HCEC 1CT (cell line): ENCODE measurements at regions not wholly inside any gene's neighbourhood (a gene's known extent, or its start where the extent isn't known, plus 50 kb on each side); places are given as distances from the start of the nearest gene placed in this dataset.
"Not testable (repeated sequence)": the region's sequence is repeated elsewhere in the genome, so short reads cannot be mapped to it uniquely, and the experiment has no call there.

Experiments
- DNase-seq: peaks from one replicate; pipeline ENCODE4 v3.0.0-alpha.2; 2017

- no peak for DNase-seq
Observed at GRCh38 chr1:80566123-80566522, 1234.6 kb upstream of the ADGRL2 start.

- DNase-seq: no peak
Observed at GRCh38 chr1:80565406-80565805, 1235.3 kb upstream of the ADGRL2 start.

GRCh38 chr1:80542231-80542630 lies 1258.5 kb upstream of the ADGRL2 start:
- DNase-seq: peak; percentile 60

- DNase-seq: peak; percentile 10
Observed at GRCh38 chr1:80540596-80540995, 1260.1 kb upstream of the ADGRL2 start.

- no peak for DNase-seq
Observed at GRCh38 chr1:80540149-80540548, 1260.6 kb upstream of the ADGRL2 start.

GRCh38 chr1:80539298-80539697 lies 1261.4 kb upstream of the ADGRL2 start:
- DNase-seq: not testable (repeated sequence)

GRCh38 chr1:80536461-80536860 lies 1264.3 kb upstream of the ADGRL2 start:
- DNase-seq: no peak

- no peak for DNase-seq
Observed at GRCh38 chr1:80535466-80535865, 1265.3 kb upstream of the ADGRL2 start.

GRCh38 chr1:80534606-80535360 lies 1266.0 kb upstream of the ADGRL2 start:
- peak; percentile 67 for DNase-seq

GRCh38 chr1:80533775-80534334 lies 1266.9 kb upstream of the ADGRL2 start:
- no peak for DNase-seq

- DNase-seq: no peak
Observed at GRCh38 chr1:80533093-80533492, 1267.6 kb upstream of the ADGRL2 start.

GRCh38 chr1:80531182-80531581 lies 1269.6 kb upstream of the ADGRL2 start:
- DNase-seq: no peak

GRCh38 chr1:80529546-80529945 lies 1271.2 kb upstream of the ADGRL2 start:
- DNase-seq: no peak

- no peak for DNase-seq
Observed at GRCh38 chr1:80523861-80524260, 1276.9 kb upstream of the ADGRL2 start.

- not testable (repeated sequence) for DNase-seq
Observed at GRCh38 chr1:80523071-80523470, 1277.7 kb upstream of the ADGRL2 start.

GRCh38 chr1:80520949-80521348 lies 1279.8 kb upstream of the ADGRL2 start:
- DNase-seq: no peak

- DNase-seq: no peak
Observed at GRCh38 chr1:80517062-80517461, 1283.7 kb upstream of the ADGRL2 start.

GRCh38 chr1:80509965-80510522 lies 1290.7 kb upstream of the ADGRL2 start:
- DNase-seq: peak; percentile 2

GRCh38 chr1:80506216-80506615 lies 1294.5 kb upstream of the ADGRL2 start:
- no peak for DNase-seq

- DNase-seq: no peak
Observed at GRCh38 chr1:80498673-80499072, 1302.1 kb upstream of the ADGRL2 start.

- no peak for DNase-seq
Observed at GRCh38 chr1:80495806-80496205, 1304.9 kb upstream of the ADGRL2 start.

GRCh38 chr1:80472145-80472544 lies 1328.6 kb upstream of the ADGRL2 start:
- no peak for DNase-seq

- peak; percentile 25 for DNase-seq
Observed at GRCh38 chr1:80468356-80468755, 1332.4 kb upstream of the ADGRL2 start.

GRCh38 chr1:80462006-80462405 lies 1338.7 kb upstream of the ADGRL2 start:
- no peak for DNase-seq
